ENCODE measurements at regions not wholly inside any gene's neighbourhood (a gene's known extent, or its start where the extent isn't known, plus 50 kb on each side); places are given as distances from the start of the nearest gene placed in this dataset.

DNA sequence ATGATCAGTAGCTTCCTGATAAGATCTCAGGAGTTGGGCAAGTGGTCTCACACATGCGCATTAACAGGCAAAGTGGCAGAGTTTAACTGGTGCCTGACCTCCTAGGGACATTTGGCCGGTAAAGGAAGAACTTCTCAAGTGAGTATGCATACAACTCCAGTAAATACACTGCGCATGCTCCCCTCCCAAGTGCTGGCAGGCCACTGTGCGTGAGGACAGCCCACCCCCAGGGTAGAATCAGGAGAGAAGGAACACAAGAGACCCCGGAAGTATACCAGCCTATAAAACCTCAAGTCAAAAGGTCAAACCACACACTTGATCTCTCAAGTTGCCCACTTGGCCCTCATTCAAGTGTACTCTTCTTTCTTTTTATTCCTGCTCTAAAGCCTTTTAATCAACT, 225.5 kb upstream of the ANKRD50 start:
- Histone ChIP-seq H4K20me1 (replicated peaks; ENCODE audit: control insufficient read depth, extremely low read depth, insufficient read depth, low read length) (no peaks in the 10 kb centered on the region), H3K27ac (ENCODE audit: insufficient read depth, low read depth, low read length) (no peak overlapping the region), H3K9ac (replicated peaks; ENCODE audit: extremely low read depth, insufficient read depth, low read length) (no peak overlapping the region), H3K27me3 (ENCODE audit: control insufficient read depth in 2 of 2, insufficient read depth in 2 of 2, low read length in 2 of 2) (no peaks in the 10 kb centered on the region), H3K36me3 (ENCODE audit: control insufficient read depth in 2 of 2, extremely low read depth in 1 of 2, insufficient read depth in 2 of 2, low read length in 2 of 2) (no peaks in the 10 kb centered on the region), H2AFZ (ENCODE audit: low read depth, low read length) (no peak overlapping the region), H3K79me2 (ENCODE audit: control insufficient read depth, insufficient read depth, low read length) (no peaks in the 10 kb centered on the region), H3K4me2 (ENCODE audit: insufficient read depth, low read length) (no peak overlapping the region), H3K9me3 (replicated peaks; ENCODE audit: control insufficient read depth, insufficient read depth, low read length) (no peaks in the 10 kb centered on the region), H3K4me1 (ENCODE audit: control insufficient read depth, extremely low read depth, insufficient read depth, low read length) (peaks cover 36% of the 10 kb centered on the region), H3K9me1 (replicated peaks; ENCODE audit: control insufficient read depth, extremely low read depth, insufficient read depth, low read length) (no peaks in the 10 kb centered on the region), H3K4me3 (replicated peaks in 1 of 3; ENCODE audit: insufficient read depth in 1 of 3, low read depth in 1 of 3, low read length in 3 of 3) (no peak overlapping the region)
- BruUV-seq (replicated peaks): no TSS peak
- TF ChIP-seq POLR2AphosphoS5 (IDR thresholded peaks at IDR 0.05; ENCODE audit: insufficient read depth, low read depth, low read length) (no peak), JUN (IDR thresholded peaks at IDR 0.05; ENCODE audit: borderline replicate concordance, insufficient read depth, insufficient read length, low read depth) (no peak), GATA2 (IDR thresholded peaks at IDR 0.05; ENCODE audit: insufficient read depth, insufficient read length, low read depth, low read length) (no peak), MYC (IDR thresholded peaks at IDR 0.05; ENCODE audit: low read depth, low read length) (no peak), EZH2 (IDR thresholded peaks at IDR 0.05; ENCODE audit: borderline replicate concordance, low read depth, low read length, severe bottlenecking) (no peak), FOS (IDR thresholded peaks at IDR 0.05; ENCODE audit: borderline replicate concordance, insufficient read depth, low read length) (no peak), POLR2A (IDR thresholded peaks at IDR 0.05; ENCODE audit: low read depth, low read length) (no peak), CTCF (IDR thresholded peaks at IDR 0.05; ENCODE audit: extremely low read depth in 1 of 2, insufficient read depth in 1 of 2, low read depth in 1 of 2, low read length in 2 of 2) (no peak)
- DNase-seq (ENCODE audit: low read depth, low spot score): no peak
- intact Hi-C loops (cut with micrococcal nuclease): no loop called here
- CTCF ChIA-PET: no interaction called here
- FAIRE-seq: no peak
- POLR2A ChIA-PET: no interaction called here
- dilution Hi-C loops (cut with MboI; ENCODE audit: extremely low pct_ligation_motif_present, low sequenced_read_pairs): no loop called here
